H1 (cell line): ENCODE measurements at regions not wholly inside any gene's neighbourhood (a gene's known extent, or its start where the extent isn't known, plus 50 kb on each side); places are given as distances from the start of the nearest gene placed in this dataset.

ENCODE experiments used
- CTCF ChIP-seq, 3 experiments: IDR thresholded peaks; 1 replicate in 2 of 3; 2 replicates in 1 of 3; pipeline versions ENCODE4 v1.5.1 to v1.6.1; 2011; ENCODE audit warnings: low read length in 3 of 3, mild to moderate bottlenecking in 3 of 3, inconsistent platforms in 2 of 3, low read depth in 1 of 3, moderate library complexity in 1 of 3; ENCODE audit not compliant: insufficient read depth in 1 of 3; ENCODE audit errors: control extremely low read depth in 1 of 3
- POLR2A ChIP-seq, 2 experiments: IDR thresholded peaks; 1 replicate in 1 of 2; 2 replicates in 1 of 2; pipeline ENCODE4 v1.6.1; 2011; ENCODE audit warnings: low read depth in 2 of 2, low read length in 2 of 2, mild to moderate bottlenecking in 2 of 2; ENCODE audit errors: control extremely low read depth in 1 of 2
- SIX5 ChIP-seq: IDR thresholded peaks from 2 replicates; pipeline ENCODE4 v1.6.1; 2011; ENCODE audit warnings: mild to moderate bottlenecking, low read depth, low read length

GRCh38 chr12:42663621-42664020 lies 74.1 kb upstream of the PRICKLE1 start:
- TF ChIP-seq CTCF (IDR thresholded peaks at IDR 0.05; ENCODE audit: control extremely low read depth in 1 of 3, insufficient read depth in 1 of 3, low read depth in 1 of 3, low read length in 3 of 3) (no peak), SIX5 (no peak), POLR2A (IDR thresholded peaks at IDR 0.05; ENCODE audit: control extremely low read depth in 1 of 2, low read depth in 2 of 2, low read length in 2 of 2) (no peak)
